ENCODE measurements at regions not wholly inside any gene's neighbourhood (a gene's known extent, or its start where the extent isn't known, plus 50 kb on each side); places are given as distances from the start of the nearest gene placed in this dataset.

DNA sequence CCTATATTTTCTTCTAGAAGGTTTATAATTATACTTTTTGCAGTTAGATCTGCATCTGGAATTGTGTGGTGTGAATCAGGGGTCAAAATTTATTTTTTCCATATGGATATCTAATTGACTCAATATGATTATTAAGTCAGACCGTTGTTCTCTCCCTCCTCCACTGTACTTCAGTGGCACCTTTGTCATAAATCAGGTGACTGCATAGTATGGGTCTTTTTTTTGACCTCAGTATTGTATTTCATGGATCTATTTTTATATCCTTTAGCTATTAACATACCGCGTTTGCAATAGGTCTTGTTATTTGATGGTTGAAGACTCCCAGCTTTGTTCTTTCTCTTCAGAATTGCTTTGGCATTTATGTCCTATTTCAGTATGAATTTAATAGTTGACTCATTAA is 107.4 kb downstream of the BOD1 start:
- TF ChIP-seq, protein P1, sequence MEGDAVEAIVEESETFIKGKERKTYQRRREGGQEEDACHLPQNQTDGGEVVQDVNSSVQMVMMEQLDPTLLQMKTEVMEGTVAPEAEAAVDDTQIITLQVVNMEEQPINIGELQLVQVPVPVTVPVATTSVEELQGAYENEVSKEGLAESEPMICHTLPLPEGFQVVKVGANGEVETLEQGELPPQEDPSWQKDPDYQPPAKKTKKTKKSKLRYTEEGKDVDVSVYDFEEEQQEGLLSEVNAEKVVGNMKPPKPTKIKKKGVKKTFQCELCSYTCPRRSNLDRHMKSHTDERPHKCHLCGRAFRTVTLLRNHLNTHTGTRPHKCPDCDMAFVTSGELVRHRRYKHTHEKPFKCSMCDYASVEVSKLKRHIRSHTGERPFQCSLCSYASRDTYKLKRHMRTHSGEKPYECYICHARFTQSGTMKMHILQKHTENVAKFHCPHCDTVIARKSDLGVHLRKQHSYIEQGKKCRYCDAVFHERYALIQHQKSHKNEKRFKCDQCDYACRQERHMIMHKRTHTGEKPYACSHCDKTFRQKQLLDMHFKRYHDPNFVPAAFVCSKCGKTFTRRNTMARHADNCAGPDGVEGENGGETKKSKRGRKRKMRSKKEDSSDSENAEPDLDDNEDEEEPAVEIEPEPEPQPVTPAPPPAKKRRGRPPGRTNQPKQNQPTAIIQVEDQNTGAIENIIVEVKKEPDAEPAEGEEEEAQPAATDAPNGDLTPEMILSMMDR (IDR thresholded peaks at IDR 0.05), result no peak
- TF ChIP-seq POLR2A (IDR thresholded peaks at IDR 0.05) (no peak), POLR2AphosphoS5 (IDR thresholded peaks at IDR 0.05) (no peak)
